Muscle of leg (tissue), 3 donors: ENCODE measurements at regions not wholly inside any gene's neighbourhood (a gene's known extent, or its start where the extent isn't known, plus 50 kb on each side); places are given as distances from the start of the nearest gene placed in this dataset.

Source experiments
- DNase-seq: peaks from one replicate; pipeline ENCODE4 v3.0.0; 2013
- H3K27ac ChIP-seq: one replicate; pipeline ENCODE4 v1.5.1; 2013; ENCODE audit warnings: mild to moderate bottlenecking, low read length, control low read depth
- H3K27me3 ChIP-seq: one replicate; pipeline ENCODE4 v1.6.1; 2013; ENCODE audit warnings: low read length; ENCODE audit not compliant: control insufficient read depth, insufficient read depth
- H3K36me3 ChIP-seq: one replicate; pipeline ENCODE4 v1.6.1; 2013; ENCODE audit warnings: low read length; ENCODE audit not compliant: control insufficient read depth, insufficient read depth
- H3K4me1 ChIP-seq: one replicate; pipeline ENCODE4 v1.6.1; 2013; ENCODE audit warnings: low read length; ENCODE audit not compliant: control insufficient read depth, insufficient read depth
- H3K4me3 ChIP-seq: one replicate; pipeline ENCODE4 v1.5.1; 2013; ENCODE audit warnings: low read length, control low read depth
- H3K9me3 ChIP-seq: replicated peaks from 2 replicates; pipeline ENCODE4 v1.6.1; 2013; ENCODE audit warnings: low read depth, low read length; ENCODE audit not compliant: control insufficient read depth
- WGBS: methylation state at CpG from one replicate; pipeline ENCODE4 v1.1.5; 2013; ENCODE audit warnings: missing lambda C conversion rate; ENCODE audit not compliant: insufficient coverage; 5-methylcytosine and 5-hydroxymethylcytosine counted together

DNA sequence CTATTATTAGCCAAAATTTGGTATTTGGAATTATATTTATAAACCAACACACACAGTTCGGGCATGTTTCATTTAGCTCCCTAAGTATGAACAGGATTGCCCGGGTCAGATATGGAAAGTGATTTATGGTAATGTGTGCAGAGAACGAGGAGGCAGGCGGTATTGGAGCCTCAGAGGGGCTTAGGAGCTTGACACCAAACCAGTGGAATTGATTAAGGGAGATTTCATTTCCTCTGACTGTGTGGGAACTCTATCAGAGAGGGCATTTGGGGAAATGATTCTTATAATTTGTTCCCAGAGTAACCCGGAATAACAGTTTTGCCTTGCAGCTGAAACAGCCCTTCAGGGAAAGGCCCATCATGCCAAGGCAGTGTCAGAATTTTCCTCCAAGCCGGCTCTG lies 115.1 kb upstream of the SPTLC3 start:
- Histone ChIP-seq H3K27me3 (no peaks in the 10 kb centered on the region), H3K9me3 (no peaks in the 10 kb centered on the region), H3K4me1 (peaks cover 5% of the 10 kb centered on the region), H3K36me3 (no peaks in the 10 kb centered on the region), H3K27ac (no peak overlapping the region), H3K4me3 (no peak overlapping the region)
- no peak for DNase-seq
- WGBS: 22% methylated on average over 3 of the region's 6 CpGs

- H3K27me3 ChIP-seq: no peaks in the 10 kb centered on the region
- no peak overlapping the region for H3K27ac ChIP-seq
- no peaks in the 10 kb centered on the region for H3K36me3 ChIP-seq
- no peaks in the 10 kb centered on the region for H3K9me3 ChIP-seq
- peaks cover 5% of the 10 kb centered on the region for H3K4me1 ChIP-seq
- no peak overlapping the region for H3K4me3 ChIP-seq
- WGBS: 63% methylated on average over 4 of the region's 7 CpGs
- no peak for DNase-seq
Observed at GRCh38 chr20:12894089-12894488, 114.7 kb upstream of the SPTLC3 start.

- WGBS: no CpG with 5 or more reads among the region's 2 CpGs
- peaks cover 5% of the 10 kb centered on the region for H3K4me1 ChIP-seq
- no peaks in the 10 kb centered on the region for H3K36me3 ChIP-seq
- H3K4me3 ChIP-seq: no peak overlapping the region
- no peaks in the 10 kb centered on the region for H3K27me3 ChIP-seq
- no peaks in the 10 kb centered on the region for H3K9me3 ChIP-seq
- no peak for DNase-seq
- no peak overlapping the region for H3K27ac ChIP-seq
Observed at GRCh38 chr20:12896180-12896579, 112.6 kb upstream of the SPTLC3 start.

- no peak overlapping the region for H3K27ac ChIP-seq
- DNase-seq: peak; percentile 13
Observed at GRCh38 chr20:12902992-12903391, 105.8 kb upstream of the SPTLC3 start.

GRCh38 chr20:12906361-12906760 lies 102.4 kb upstream of the SPTLC3 start:
- WGBS: no CpG with 5 or more reads among the region's 2 CpGs

More at GRCh38 chr20:12902992-12903391, 105.8 kb upstream of the SPTLC3 start:
- H3K27me3 ChIP-seq: no peaks in the 10 kb centered on the region
- no peaks in the 10 kb centered on the region for H3K36me3 ChIP-seq
- WGBS: no CpG with 5 or more reads among the region's 4 CpGs
- H3K4me1 ChIP-seq: no peaks in the 10 kb centered on the region
- H3K9me3 ChIP-seq: no peaks in the 10 kb centered on the region
- no peak overlapping the region for H3K4me3 ChIP-seq

DNA sequence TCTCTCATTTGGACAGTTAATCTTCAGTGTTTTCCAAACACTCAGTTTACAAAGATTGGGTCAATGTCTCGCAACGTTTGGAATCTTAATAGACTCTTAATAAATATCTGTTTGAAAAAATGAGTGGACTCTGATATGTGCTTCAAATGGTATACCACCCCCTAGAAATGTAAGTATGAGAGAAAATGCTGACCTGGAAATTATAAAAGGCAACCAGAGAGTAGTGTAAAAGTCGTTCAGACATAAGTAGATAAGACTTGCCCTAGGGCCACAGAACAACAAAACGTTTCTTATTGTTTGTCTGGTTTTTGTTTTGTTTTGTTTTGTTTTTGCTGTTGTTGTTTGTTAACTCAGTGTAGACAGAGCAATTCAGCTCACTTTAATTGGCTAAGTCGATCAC lies 97.4 kb upstream of the SPTLC3 start:
- DNase-seq: no peak

More at GRCh38 chr20:12906361-12906760, 102.4 kb upstream of the SPTLC3 start:
- H3K4me3 ChIP-seq: no peak overlapping the region
- no peak overlapping the region for H3K27ac ChIP-seq
- no peaks in the 10 kb centered on the region for H3K27me3 ChIP-seq
- H3K4me1 ChIP-seq: no peaks in the 10 kb centered on the region
- no peak for DNase-seq
- no peaks in the 10 kb centered on the region for H3K9me3 ChIP-seq
- H3K36me3 ChIP-seq: no peaks in the 10 kb centered on the region

GRCh38 chr20:12913781-12914443 lies 94.9 kb upstream of the SPTLC3 start:
- H3K36me3 ChIP-seq: no peaks in the 10 kb centered on the region
- H3K27me3 ChIP-seq: no peaks in the 10 kb centered on the region
- no peaks in the 10 kb centered on the region for H3K4me1 ChIP-seq
- DNase-seq: no peak
- H3K9me3 ChIP-seq: no peaks in the 10 kb centered on the region
- no CpG with 5 or more reads among the region's 2 CpGs for WGBS
- no peak overlapping the region for H3K4me3 ChIP-seq
- H3K27ac ChIP-seq: no peak overlapping the region

More for the DNA sequence above, 97.4 kb upstream of the SPTLC3 start:
- Histone ChIP-seq H3K27me3 (no peaks in the 10 kb centered on the region), H3K4me3 (no peak overlapping the region), H3K36me3 (no peaks in the 10 kb centered on the region), H3K9me3 (no peaks in the 10 kb centered on the region), H3K27ac (no peak overlapping the region), H3K4me1 (no peaks in the 10 kb centered on the region)
- WGBS: no CpG with 5 or more reads among the region's 5 CpGs

DNA sequence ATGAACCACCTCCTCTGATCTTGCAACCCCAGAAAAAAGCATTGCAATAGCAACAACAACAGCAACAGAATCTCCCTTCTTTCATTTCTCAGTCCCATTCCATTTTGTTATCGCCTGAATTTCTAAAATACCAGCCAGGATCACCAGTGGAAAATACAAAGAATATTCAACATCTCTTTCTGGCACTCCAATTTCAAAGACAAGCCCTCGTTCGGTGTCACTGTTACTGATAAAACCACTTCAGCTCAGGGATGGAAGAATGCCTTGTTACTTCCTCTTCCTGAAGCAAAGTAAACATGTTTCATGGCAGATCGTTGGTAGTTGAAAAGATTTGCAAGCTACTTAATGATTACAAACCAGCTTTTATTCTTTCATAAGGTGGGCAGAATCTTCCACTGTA lies 94.0 kb upstream of the SPTLC3 start:
- H3K27me3 ChIP-seq: no peaks in the 10 kb centered on the region
- H3K4me3 ChIP-seq: no peak overlapping the region
- WGBS: 86% methylated on average over 1 of the region's 4 CpGs
- no peak for DNase-seq
- no peaks in the 10 kb centered on the region for H3K9me3 ChIP-seq
- no peak overlapping the region for H3K27ac ChIP-seq
- no peaks in the 10 kb centered on the region for H3K4me1 ChIP-seq
- H3K36me3 ChIP-seq: no peaks in the 10 kb centered on the region

DNA sequence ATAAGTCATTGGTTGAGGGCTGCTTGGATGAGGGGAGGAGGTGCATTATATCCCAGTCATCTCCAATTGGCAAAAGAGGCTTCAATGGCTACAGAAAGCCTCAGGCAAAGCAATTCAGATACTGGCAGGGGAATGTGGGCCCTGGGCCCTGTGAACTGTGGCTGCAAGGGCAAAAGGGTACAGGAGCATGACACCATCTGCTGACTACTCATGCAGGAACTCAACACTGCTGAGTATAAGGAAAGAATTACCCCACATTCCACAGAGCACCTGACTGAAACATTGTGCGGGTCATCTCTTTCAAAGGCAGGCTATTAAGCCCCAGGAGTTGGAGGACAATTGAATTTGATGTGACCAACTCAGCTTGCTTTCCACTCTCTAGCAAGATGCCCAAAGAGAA lies 92.1 kb upstream of the SPTLC3 start:
- no peak for DNase-seq
- H3K4me1 ChIP-seq: no peaks in the 10 kb centered on the region
- no peaks in the 10 kb centered on the region for H3K9me3 ChIP-seq
- H3K27ac ChIP-seq: no peak overlapping the region
- no peaks in the 10 kb centered on the region for H3K36me3 ChIP-seq
- no CpG with 5 or more reads among the region's 1 CpG for WGBS
- H3K27me3 ChIP-seq: no peaks in the 10 kb centered on the region
- no peak overlapping the region for H3K4me3 ChIP-seq

DNA sequence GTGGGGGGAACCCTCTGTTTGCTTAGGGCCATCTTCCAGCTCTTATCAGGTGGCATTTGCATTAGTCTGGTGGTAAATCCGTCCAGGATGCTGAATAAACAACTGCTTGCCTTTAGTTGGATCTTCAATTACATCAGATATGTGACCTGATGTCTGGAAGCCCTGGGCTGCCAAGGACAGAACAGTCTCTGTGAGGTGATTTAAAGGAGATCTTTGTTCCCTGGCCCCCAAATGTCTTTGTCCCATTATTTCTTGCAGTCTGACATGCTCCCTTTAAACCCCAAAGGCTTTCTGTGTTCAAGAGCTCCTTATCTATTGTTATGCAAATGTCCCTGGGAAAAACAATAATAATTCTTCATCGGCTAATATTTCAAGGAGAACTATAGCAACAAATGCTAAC lies 84.6 kb upstream of the SPTLC3 start:
- Histone ChIP-seq H3K36me3 (no peaks in the 10 kb centered on the region), H3K9me3 (no peaks in the 10 kb centered on the region), H3K4me3 (no peak overlapping the region), H3K4me1 (peaks cover 5% of the 10 kb centered on the region), H3K27me3 (no peaks in the 10 kb centered on the region), H3K27ac (no peak overlapping the region)
- DNase-seq: no peak
- no CpG with 5 or more reads among the region's 2 CpGs for WGBS
